ENCODE measurements at regions not wholly inside any gene's neighbourhood (a gene's known extent, or its start where the extent isn't known, plus 50 kb on each side); places are given as distances from the start of the nearest gene placed in this dataset.

DNA sequence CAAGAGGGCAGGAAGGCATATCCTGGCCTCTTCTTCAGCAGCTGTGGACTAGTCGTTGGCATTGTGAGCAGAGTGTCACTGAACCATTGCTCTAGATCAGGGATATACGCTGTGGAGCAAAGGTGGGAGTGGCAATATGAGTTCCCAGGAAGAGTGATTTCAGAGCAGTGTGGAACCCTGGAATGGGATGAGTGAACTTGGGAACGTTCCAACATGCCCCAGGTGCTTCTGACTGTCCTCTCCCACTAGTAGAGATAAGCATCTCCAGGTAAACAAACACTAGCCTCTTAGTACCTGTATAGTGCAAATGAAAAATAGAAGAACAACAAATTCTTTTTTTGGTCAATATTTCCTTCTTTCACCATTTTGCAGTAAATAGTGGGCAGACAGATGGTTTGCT is 123.6 kb upstream of the VEPH1 start:
- TF ChIP-seq, protein P1, sequence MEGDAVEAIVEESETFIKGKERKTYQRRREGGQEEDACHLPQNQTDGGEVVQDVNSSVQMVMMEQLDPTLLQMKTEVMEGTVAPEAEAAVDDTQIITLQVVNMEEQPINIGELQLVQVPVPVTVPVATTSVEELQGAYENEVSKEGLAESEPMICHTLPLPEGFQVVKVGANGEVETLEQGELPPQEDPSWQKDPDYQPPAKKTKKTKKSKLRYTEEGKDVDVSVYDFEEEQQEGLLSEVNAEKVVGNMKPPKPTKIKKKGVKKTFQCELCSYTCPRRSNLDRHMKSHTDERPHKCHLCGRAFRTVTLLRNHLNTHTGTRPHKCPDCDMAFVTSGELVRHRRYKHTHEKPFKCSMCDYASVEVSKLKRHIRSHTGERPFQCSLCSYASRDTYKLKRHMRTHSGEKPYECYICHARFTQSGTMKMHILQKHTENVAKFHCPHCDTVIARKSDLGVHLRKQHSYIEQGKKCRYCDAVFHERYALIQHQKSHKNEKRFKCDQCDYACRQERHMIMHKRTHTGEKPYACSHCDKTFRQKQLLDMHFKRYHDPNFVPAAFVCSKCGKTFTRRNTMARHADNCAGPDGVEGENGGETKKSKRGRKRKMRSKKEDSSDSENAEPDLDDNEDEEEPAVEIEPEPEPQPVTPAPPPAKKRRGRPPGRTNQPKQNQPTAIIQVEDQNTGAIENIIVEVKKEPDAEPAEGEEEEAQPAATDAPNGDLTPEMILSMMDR (IDR thresholded peaks at IDR 0.05), result no peak
- no peak for TF ChIP-seq POLR2A (IDR thresholded peaks at IDR 0.05)
- TF ChIP-seq EP300 (IDR thresholded peaks at IDR 0.05), result no peak

All from upper lobe of left lung (tissue), 4 donors.